Lung microvascular endothelial cell (primary cell): ENCODE measurements at regions not wholly inside any gene's neighbourhood (a gene's known extent, or its start where the extent isn't known, plus 50 kb on each side); places are given as distances from the start of the nearest gene placed in this dataset.

Experiments
- DNase-seq, 2 donors: peaks; one replicate each; pipeline versions ENCODE4 v3.0.0 to v3.0.0-alpha.2; 2010; ENCODE audit warnings: low read depth in 2 of 2

DNA sequence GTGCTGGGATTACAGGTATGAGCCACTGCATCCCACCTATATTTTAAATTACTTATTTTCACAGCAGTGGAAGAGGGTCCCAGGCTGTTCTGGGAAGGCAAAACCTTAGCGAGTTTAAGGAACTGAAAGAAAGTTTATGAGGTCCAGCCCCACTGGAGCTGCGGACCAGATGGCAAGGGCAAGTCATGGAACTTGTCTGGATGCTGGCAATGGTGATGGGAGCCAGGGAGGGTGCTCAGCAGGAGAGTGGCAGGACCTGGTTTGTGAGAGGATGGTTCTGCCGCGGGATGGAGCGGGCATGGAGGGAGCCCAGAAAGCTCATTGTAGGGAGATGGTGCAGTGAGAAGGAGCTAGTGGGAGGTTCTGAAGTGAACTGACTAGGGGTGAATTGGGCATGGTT is 50.6 kb upstream of the SLC45A1 start:
- DNase-seq = no peak

DNA sequence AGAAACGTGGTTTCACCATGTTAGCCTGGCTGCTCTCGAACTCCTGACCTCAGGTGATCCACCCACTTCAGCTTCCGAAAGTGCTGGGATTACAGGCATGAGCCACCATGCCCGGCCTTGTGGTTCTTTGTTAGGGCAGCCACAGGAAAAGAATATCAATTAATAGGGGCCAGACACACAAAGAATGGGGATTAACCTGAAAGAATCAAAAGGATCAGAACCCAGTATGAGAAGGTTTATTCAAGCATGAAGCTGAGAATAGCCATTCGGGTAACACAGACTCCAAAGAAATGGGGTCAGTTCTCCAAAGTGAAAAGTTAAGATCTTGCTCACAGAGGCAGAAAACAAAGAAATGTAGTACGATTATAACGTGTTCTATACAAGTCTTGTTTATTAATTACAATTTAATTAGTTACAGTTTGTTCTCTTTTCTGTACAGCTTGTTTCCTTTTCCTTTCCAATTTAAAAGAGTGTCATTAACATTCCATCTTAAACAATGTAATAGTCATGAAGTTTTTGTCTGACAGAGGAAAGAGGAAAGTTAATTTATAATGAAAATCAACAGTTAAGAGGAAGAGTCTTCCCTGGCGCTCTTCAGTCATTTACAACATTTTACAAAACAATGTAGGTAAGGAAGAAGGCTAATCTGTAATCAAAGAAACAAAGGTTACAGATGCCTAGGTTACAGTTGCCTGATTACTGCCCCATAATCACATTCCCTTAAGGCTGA is 51.3 kb upstream of the SLC45A1 start:
- DNase-seq = no peak

DNA sequence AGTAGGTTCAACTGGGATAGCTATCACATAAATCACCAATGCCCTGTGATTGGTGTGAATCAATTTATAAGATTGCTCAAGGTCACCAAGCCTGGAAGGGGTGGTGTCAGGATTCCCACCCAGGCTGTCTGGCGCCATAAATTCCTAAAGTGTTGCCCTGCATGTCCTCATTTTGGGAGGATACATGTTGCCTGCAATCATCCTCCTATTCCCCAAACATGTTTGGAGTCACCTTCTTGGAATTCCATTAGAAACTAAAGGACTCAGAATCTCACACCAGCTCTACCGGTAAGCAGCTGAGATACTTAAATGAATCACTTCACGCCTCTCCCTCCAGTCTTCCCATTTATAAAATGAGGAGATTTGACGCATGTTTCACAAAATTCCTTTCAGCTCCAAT is 54.1 kb upstream of the SLC45A1 start:
- DNase-seq = no peak

DNA sequence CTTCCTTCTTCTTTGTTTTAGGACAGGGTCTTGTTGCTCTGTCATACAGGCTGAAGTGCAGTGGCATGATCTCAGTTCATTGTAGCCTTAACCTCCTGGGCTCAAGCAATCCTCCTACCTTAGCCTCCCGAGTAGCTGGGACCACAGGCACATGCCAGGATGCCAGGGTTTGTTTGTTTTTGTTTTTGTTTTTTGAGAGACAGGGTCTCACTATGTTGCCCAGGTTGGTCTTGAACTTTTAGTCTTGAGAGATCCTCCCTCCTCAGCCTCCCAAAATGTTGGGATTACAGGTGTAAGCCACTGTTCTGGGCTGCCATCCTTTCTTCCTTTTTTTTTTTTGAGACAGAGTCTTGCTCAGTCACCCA is 56.5 kb upstream of the SLC45A1 start:
- DNase-seq = no peak

DNA sequence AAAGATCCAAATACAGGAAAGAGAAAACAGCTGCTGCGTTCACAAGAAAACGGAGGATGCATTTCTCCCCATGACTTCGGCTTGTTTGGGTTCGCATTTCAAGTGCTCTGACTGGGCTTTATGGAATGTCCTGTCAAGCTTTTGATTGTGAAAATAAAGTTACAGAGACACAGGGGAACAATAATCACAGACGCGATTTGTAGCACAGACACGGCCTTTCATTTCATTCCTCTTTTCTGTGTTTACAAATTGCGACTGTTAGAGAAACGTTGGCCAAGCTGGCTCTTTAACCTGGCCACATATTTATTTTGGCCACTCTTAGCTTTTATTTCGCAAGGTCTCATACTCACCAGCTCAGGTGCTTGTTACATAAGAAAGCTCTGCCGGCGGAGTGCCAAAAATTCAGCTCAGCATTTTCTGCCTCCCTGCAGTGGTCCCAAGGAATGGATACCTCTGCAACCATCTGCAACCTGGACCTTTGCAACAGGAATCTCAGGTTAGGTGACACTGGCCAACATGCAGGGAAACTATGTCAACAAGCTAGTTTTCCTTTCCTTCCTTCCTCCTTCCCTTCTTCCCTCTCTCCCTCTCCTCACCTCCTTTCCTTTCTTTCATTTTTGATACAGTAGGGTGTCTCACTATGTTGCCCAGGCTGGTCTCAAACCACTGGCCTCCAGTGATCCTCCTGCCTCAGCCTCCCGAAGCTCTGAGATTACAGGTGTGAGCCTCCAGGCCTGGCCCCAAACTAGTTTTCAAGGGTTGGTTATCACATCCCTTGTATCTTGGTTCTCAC is 58.2 kb upstream of the SLC45A1 start:
- peak; percentile 81 to 92 for DNase-seq

DNA sequence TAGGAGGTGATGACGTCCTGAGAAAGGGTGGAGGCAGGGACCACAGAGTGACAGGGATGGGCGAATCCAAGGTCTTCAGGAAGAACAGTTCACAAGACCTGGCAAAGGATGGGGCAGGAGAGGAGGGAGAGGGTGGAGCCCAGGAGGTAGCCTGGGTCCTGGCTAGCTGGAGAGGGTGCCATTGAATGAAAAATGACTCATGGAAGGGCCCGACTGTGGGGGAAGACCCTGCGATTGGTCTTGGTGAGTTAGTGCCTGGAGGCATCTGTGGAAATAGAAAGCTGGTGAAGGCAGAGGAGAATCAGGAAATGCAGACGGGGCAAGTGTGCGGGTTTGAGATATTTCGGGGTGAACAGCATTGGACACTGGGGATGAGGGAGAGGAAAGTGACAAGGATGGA is 60.3 kb upstream of the SLC45A1 start:
- DNase-seq = no peak

DNA sequence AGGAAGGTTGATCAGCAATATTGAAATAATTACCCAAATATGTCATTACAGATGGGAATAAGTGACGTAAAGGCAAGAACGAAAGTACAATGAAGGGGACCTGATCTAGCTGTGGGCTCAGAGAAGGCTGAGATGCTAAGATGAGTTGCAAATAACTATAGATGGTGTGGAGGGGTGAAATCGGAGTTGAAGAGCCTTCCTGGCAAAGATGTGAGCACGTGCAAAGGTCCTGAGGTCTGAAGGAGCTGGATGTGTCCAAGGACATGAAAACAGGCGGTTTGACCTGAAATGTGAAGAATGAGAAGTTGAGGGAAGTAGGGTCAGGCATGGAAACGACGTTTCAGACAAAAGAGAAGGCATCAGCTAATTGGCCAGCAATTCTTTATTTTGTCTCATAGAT is 61.6 kb upstream of the SLC45A1 start:
- DNase-seq = no peak

DNA sequence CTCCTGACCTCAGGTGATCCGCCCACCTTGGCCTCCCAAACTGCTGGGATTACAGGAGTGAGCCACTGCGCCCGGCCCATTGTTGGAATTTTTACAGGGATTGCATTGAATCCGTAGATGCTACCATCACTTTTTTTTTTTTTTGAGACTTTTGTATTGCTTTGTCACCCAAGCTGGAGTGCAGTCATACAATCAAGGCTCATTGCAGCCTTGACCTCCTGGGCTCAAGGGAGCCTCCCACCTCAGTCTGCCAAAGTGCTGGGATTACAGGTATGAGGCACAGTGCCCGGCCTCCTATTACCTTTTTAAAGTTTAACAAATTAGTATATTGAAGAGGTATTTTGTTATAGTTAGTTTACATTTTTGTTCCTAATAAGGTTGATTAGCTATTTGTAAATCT is 62.2 kb upstream of the SLC45A1 start:
- no peak for DNase-seq

DNA sequence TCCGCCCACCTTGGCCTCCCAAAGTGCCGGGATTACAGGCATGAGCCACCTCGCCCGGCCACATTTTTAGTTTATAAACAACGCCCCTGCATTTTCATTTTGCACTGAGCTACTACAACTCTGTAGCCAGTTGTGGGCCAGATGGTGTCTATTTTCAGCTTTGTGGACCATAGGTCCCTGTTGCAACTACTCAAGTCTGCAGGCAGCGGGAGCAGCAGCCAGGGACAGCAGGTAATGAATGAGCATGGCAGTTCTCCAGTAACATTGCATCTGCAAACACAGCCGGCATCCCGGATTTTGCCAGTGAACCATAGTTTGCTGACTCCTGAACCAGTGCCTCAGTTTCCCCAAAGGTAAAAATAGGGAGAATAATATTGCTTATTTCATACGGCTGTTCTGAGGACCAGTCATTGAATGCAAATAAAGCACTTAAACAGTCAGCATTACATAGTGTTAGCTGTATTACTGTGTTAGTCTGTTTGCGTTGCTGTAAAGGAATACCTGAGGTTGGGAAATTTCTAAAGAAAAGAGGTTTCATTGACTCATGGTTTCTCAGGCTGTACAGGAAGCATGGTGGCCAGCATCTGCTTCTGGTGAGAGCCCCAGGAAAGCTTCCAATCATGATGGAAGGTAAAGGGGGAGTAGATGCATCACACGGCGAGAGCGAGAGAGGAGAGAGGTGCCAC is 65.5 kb upstream of the SLC45A1 start:
- DNase-seq = no peak

DNA sequence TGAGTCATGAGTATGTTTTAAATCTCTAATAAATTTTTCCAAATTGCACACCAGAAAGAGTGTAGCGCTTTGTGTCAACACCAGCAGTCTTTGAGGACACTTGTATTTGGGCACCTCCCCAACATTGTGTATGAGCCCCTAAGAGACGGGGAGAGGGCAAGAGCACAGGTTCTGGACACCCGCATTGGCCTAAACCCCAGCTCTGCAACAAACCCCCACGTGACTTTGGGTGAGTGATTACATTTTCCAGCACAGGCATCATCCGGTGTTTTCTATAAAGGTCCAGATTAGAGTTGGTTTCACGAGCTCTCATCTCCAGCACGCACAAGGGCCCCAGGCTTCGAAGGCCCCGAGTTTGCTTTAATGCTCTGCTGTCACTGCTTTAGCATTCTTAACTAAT is 66.3 kb upstream of the SLC45A1 start:
- no peak for DNase-seq

DNA sequence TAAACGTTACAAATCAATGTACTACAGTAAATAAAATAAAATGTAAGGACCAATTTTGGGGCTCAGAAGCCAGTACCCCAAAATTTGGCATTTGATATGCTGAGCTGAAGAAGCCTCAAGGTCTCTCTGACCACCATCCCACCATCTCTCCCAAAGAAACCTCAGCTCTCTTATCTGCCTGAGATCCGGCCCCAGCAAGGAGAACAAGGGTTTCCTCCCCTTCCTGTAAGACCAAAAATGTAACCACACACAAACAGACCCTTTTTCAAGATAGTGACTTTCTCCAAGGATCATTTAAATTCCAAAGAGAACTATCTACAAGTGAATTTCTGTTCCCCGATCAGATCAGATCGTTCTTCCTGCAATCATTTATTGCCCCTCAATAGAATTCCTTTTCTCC is 68.1 kb upstream of the SLC45A1 start:
- DNase-seq = no peak

DNA sequence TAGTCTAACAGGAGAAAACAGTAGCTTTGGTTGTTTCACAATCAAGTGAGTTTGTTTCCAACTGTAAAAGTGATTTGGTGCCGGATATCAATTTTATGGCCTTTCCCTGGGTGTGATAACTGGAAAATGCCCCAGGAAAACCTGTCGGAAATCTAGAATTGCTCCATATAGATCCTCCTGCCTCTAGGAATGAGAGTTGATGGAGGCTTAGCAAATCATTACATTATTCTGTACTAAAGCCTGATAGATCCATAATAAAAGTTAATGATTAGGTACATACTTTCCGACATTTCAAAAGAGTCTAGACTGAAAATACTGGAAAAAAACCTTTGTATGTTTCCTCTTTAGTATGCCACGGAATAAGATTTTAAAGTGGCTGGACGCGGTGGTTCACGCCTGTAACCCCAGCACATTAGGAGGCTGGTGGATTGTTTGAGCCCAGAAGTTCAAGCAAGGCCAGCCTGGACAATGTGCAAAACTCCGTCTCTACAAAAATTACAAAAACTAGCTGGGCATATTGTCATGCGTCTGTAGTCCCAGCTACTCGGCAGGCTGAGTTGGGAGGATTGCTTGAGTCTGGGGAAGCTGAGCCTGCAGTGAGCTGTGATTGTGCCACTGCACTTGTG is 70.0 kb upstream of the SLC45A1 start:
- no peak for DNase-seq

DNA sequence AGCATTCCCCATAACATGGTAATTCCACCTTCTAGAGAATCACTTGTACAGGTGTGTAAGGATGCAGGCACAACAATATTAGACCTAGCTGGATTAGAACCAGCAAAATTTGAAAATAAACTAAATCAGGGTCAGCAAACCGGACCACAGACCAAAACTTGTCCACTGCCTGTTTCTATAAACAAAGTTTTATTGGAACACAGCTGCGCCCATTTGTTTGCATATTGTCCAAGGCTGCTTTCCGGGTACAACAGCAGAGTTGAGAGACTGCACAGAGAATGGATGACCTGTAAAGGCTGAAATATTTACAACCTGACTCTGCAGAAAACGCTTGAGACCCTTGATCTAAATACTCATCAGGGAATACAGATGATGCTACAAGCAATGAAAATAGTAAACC is 73.6 kb upstream of the SLC45A1 start:
- DNase-seq = no peak

DNA sequence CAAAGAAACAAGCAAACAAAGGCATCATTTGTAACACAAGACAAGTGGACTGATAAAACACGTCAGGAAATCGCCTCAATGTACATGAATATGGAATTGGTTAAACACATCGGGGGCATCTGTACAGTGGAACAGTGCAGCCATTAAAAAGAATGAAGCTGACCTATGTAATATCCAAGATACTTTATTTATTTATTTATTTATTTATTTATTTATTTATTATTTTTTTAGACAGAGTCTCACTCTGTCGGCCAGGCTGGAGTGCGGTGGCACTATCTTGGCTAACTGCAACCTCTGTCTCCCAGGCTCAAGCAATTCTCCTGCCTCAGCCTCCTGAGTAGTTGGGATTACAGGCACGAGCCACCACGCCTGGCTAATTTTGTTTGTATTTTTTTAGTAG is 75.4 kb upstream of the SLC45A1 start:
- DNase-seq = peak in 1 of 2 donors; percentile 20

DNA sequence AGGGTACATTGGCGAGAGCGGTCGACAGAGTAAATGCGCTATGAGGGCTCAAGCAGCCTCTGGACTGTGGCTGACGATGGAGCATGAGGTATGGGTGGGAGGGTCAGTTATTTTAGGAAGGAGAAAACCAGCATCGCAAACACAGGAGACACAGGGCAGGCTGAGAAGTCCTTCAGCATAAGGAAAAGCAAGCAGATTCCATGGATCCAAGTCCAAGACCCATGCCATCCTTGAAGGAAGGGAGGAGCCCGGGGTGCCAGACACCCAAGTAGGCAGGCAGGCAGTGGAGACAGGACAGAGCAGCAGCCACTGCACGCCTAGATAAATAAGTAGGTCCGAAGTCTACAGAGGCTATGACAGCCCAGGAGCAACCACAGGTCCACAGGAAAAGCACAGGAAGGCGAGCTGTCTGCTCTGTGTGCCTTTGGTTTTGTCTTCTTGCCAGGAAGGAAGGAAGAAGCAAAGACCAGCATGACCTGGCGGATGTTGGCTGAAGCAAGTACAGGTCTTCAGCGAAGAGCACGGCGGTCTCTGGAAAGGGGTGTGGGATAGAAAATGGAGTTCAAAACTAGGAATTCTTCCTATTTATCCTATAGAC is 76.4 kb upstream of the SLC45A1 start:
- peak; percentile 74 to 81 for DNase-seq

DNA sequence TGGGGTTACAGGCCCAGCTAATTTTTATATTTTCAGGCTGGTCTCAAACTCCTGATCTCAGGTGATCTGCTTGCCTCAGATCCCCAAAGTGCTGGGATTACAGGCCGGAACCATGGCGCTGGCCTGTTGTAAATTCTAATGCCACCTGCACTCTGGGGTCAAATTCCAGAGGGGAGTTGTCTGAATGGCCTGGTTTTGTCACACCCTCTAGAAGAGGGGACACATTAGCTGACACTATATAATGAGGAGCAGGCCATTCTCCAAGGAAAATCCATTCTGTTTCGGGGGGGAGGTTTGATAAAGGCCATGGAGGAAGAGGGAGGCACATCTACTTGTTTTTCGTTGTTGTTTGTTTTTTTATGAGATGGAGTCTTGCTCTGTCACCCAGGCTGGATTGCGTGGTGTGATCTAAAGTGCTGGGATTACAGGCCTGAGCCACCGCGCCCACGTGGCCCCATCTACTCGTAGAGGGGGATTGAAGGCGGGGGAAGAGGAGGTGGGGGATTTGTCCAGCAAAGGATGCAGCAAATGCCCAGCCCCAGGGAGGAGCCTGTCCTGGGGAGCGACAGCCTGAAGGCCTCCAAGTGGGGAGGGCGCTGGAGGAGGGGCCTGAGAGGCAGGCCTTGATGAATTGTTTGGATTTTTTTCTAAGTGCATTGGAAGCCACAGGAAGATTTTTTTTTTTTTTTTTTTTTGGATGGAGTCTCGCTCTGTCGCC is 78.4 kb upstream of the SLC45A1 start:
- DNase-seq = peak; percentile 22 to 34

DNA sequence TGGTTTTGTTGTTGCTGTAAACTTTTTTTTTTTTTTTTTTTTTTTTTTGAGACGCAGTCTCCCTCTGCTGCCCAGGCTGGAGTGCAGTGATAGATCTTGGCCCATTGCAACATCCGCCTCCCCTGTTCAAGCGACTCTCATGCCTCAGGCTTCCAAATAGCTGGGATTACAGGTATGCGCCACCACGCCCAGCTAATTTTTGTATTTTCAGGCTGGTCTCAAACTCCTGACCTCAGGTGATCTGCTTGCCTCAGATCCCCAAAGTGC is 78.9 kb upstream of the SLC45A1 start:
- DNase-seq = peak; percentile 52 to 55

DNA sequence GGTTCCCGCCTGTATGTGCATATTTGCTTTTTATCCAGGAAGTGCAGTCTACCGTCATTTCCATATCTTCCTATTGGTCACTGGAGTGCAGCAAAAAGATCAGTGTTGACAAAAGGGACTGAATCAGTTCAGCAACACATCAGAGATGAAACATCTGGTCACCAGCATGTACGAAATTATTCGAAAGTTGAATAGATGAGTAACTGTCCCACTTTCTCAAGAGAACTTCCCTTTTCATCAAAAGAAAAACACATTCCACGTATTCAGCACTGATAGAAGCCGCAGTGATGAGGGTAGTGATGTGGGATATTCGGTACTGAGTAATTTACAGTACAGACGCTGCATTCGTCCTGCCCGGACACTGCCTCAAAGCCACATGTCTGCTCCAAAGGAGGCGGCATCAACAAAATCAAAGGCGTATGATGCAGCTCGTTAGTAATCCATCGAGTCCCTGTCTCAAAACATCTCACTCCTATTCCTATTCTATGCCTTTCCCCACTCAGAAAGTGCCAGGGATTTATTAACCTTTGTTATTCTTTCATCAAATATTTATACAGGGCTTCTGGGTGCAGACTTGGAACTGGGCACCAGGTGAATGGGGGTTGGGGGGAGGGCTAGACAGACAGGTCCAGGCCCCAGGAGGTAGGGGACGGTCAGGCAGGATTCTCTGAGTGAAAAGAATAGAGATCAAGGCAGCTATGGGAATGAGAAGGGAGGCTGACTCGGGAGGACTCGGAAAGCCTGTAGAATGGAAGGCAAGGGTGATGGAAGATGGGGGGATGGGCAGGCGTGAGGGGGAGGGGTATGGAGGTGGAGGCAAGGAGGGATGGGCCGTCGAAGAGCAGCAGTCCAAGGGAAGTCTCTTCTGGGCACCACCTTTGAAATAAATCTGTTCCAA is 79.5 kb upstream of the SLC45A1 start:
- DNase-seq = peak; percentile 87 to 88

DNA sequence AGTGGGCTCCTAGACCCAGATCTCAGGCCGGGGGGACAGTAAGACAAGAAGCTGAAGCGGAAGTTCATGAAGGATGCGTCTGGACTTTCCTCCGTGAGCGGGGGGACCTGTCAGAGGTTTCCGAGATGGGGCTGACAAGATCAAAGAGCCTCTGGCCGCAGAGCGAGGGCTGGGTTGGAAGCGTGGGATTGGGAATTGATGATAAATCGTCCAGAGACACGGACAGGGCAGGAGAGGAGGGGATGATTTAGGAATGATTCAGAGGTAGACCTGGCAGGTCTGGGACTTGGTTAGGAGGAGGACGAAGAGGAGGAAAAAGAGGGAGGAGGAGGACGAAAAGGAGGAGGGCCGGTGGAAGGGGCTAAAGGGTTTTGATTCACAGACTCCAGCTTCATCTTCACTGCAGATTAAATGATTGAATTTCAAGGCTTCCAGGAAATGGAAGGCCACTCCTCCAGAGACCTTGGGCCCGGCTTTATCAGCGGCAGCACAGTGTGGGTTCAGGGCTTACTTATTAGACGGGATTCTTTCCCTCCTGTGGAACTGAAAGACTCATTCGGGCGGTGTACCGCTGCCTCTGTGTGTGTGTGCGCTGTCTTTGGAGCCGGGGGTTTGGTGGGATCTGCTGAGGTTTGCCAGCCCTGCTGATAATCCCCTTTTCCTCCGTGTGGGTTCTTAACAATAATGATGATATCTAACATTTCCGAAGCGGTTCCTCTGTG is 85.7 kb upstream of the SLC45A1 start:
- DNase-seq = no peak

DNA sequence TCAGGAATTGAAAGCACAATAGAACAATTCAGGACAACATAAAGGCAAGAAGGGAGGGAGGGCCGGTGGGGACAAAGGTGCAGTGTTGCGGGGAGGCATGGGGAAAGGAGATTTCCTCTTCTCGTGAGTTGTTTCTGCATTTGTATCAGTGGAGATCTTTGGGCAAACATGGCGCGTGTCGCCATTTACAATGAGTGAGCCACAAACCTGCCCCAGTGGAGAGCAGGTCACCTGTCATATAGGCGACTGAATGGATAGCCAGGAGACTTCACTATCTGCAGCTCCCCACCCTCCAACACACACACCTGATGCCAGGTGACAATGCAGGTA is 87.7 kb upstream of the SLC45A1 start:
- no peak for DNase-seq
